Germinal center (tissue), 1 donor: ENCODE measurements at regions not wholly inside any gene's neighbourhood (a gene's known extent, or its start where the extent isn't known, plus 50 kb on each side); places are given as distances from the start of the nearest gene placed in this dataset.

Source experiments
- DNase-seq: peaks from one replicate; pipeline ENCODE4 v3.0.0; 2012; ENCODE audit warnings: mixed read lengths, low spot score

DNA sequence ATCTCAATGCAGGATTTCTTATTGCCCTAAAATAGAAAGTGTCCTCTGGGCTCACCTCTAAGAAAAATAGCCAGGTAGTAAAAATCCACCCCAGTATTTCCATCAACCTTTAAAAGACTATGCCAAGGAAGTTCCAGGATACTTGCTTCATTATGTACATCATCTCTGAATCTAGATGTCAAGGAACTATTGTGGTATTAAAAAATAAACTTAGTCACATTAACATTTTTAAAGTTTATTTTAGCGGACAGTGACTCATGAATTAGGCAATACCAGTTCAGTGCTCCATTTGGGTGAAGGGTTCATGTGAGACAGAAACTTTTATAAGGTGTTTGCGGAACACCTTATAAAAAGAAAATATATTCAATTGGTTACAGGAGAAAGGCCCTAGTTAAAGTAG lies 209.2 kb downstream of the ADAM29 start:
- DNase-seq: no peak

DNA sequence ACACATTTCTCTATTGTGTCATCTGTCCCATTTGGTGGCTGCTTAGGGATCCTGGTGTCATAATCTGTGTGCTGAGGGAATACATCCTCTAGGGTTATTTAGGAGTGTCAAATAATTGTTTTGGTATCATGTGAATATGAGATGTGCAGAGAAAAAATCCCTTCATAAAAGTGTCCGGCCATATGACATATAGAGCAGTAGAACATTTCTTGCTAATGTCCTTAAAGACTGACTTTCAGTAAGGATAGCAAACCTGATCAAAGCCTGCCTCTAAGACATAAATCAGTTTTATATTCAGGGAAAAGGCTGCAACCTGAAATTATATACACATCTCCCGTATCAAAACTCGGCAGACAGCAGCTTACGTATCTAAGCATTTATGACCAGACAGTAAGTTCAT lies 211.6 kb downstream of the ADAM29 start:
- DNase-seq: no peak

DNA sequence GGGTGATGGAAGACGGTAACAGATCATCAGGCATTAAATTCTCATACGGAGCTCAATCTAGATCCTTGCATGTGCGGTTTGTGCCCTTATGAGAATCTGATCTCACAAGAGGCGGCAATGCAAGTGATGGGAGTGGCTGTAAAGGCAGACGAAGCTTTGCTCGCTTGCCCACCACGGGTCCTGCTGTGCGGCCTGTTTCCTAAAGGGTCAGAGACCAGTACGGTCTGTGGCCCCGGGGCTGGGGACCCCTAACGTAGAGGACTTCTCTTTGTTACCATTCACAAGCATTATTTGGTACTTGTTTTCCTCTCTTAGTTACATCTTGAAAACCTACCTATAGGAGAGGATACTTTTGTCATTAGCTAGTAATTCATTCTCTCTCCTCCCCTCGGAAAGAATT lies 221.0 kb downstream of the ADAM29 start:
- no peak for DNase-seq

DNA sequence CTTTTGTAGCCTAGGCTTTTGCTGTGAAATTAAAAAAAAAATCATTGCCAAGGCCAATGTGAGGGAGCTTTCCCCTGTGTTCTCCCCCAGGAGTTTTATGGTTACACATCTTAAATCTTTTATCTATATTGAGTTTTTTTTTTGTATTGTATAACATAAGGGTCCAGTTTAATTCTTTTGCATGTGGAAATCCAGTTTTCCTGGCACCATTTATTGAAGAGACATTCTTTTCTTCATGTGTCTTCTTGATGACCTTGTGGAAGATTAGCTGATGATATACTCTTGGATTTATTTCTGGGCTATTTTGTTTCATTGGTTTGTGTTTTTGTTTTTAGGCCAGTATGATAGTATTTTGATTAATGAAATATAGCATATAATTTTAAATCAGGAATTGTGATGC lies 225.0 kb downstream of the ADAM29 start:
- no peak for DNase-seq

DNA sequence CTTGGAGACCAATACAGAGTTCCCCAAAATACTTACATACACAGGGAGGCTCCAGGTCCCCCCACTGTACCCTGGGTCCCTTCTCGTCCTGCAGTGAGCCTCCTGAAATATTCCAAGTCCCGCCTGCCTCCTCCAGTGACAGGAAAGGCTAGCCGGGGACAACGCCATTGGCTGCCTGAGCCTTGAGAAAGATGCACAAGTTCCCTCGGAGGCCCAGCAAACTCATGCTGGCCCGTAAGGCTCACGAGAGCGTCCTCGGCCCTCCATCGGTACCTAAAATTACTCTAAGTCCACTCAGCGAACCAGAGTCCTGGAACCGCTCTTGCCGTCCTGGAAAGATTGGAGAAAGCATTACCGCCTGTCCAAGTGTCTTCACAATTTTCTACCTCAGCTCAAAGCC lies 228.6 kb downstream of the ADAM29 start:
- DNase-seq: no peak

DNA sequence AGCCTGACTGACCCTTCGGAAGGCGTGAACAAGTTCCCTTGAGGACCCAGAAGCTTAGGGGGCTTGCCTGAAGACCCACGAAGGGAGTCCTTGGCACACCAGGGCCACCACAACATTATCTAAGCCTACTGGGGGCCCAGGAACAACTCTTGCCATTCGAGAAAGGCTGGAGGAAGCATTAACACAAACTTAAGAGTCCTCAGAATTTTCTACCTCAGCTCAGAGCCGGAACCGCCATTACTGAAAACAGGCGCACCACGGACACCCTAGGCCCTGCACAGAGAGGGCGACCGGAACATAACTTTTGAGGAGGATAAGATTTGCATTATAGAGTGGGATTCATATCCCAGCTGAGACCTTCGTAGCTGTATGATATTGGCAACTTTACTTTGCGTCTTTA lies 229.1 kb downstream of the ADAM29 start:
- no peak for DNase-seq

DNA sequence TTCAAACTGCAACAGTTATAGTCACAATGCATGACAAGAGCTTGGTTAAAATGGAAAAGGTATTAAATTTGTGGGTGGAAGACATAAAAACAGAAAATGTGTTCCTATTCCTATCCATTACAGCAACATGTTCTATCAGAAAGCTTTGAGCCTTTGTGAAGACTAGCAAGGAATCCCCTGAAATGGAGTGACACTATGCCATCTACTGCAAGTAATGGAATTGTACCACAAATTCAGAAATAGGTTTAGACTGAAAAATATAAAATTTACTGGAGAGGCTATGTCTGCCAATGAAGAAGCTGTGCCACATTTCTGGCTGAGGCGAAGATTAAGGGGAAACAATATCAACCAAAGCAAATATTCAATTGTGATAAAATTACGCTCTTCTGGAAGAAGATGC lies 247.9 kb downstream of the ADAM29 start:
- DNase-seq: no peak

DNA sequence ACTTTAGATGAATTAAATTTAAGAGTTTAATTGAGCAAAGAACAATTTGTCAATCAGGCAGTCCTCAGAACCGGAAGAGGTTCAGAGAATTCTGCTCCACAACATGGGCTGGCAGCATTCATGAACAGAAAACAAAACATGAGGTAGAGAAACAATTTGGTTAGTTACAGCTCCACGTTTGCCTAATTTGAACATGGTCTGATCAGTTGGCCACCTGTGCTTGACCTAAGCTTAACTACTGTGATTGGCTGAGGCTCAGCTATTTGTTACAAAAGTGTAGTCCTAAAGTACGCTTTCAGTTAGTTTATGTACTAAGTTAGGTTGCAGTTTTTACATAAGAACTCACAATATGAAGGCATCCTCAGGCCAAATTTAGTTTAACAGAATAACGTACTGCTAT lies 258.6 kb downstream of the ADAM29 start:
- DNase-seq: no peak

DNA sequence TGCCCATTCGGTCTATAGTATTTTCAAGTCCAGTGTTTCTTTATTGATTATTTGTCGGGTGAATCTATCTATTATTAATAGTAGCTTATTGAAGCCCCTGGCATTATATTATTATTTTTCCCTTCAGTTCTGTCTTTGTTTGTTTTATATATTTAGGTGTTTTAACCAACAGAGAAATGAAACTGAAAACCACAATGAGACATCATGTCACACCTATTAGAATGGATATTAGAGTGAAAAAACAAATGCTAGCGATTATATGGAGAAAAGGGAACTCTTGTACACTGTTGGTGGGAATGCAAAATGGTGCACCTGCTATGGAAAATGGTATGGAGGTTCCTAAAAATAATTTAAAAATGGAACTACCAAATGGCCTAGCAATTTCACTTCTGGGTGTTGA lies 272.5 kb downstream of the ADAM29 start:
- DNase-seq: no peak

DNA sequence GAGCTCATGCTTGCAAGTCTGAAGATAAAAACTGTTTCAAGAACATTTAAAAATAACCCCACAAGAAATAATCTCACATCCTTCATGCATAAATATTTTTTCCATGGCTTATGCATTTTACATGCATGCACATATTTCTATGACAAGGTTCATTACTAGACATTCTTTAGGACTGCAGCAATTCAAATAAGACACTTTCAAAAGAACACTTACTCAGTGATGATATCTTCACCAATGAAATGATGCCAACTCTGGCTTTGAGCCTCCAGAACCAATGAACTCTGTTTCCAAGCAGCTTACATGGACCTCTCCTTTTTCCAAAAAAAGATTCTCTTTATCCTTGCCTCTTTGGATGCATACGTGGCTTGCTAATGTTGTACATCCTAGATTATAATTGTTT lies 279.9 kb downstream of the ADAM29 start:
- DNase-seq: no peak

DNA sequence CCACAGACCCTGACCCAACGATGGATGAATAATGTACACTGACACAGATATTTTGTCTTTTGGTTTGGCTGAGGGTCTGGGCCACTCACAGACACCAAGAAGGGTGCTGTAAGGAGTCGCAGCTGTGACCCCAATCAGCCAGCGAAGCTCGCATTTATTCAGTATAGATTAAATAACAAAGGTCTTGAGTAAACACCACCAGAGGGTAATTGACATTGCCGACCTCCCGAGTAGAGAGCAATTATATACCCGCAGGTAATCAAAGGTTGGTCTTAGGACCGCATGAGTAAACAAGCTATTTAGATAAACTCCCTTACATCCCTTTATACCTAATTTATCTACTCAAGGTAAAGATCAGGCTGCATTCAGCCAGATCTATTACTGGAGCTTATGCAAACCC lies 297.1 kb downstream of the ADAM29 start:
- DNase-seq: no peak

DNA sequence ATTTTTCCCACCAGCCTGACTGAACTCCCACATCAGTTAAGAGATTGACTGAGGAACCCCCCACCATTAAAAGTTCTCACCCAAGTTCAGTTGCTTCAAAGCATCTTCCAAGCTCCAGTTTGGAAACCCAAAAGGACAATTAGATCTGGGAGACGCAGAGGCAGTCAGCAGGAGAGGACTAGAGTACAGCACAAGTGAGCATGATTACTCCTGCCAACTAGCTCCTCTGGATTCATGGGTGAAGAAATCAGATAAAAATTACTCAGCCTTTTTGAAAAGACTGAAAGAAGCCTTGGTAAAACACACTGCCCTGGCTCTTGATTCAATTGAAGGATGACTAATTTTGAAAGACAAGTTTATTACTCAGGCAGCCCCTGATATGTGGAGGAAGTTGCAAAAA lies 297.5 kb downstream of the ADAM29 start:
- DNase-seq: no peak

DNA sequence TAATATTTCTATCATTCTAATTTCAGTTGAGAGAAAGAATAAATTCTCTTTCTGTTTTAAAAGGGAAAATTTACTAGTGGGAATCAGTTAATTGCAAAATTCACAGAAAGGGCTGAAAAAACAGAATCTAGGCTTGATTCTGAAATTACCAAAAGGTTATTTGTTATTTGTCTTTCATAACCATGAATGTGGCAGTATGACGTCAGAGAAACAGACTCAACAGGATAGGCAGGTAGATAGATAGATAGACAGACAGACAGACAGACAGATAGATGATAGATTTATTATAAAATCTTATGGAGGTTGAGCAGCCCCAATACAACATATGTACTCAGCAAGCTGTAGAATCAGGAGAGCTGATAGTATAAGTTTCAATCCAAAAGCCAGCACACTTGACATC lies 311.0 kb downstream of the ADAM29 start:
- no peak for DNase-seq

DNA sequence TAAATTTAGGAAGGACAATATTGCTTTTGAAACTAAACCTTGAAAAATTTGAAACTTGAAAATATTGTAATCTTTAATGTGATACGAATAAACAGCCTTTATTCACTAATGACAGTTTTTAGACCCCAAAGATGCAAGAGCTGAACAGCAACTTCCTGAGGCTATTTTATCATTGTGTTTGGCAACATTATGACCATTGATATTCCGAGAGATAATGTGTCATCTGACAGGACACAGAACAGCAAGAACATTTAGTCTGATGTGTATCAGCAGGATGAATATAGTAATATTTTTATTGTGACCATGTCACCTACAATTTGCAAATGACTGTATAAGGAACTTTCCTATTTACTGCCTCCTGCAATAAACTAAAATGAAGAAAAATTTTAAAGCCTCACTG lies 316.0 kb downstream of the ADAM29 start:
- DNase-seq: no peak

DNA sequence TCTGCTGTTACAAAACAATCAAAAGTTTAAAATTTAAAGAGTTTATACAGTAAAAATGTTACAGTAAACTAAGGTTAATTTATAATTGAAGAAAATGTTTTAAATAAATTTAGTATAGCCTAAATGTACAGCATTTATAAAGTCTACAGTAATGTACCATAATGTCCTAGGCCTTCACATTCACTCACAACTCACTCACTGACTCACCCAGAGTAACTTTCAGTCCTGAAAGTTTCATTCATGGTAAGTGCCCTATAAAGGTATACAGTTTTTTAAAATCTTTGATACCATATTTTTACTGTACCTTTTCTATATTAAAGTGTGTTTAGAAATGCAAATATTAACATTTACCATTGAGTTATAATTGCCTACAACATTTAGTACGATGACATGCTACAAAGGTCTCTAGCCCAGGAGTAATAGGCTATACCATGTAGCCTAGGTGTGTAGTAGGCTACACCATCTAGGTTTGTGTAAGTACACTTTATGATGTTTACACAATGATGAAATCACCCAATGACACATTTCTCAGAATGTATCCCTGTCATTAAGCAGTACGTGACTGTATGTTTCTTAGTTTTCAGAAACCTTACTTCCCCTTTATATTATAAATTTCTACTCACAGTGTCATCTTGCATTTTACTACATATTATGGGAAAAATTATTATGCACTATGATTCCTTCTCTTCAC lies 320.8 kb downstream of the ADAM29 start:
- no peak for DNase-seq

DNA sequence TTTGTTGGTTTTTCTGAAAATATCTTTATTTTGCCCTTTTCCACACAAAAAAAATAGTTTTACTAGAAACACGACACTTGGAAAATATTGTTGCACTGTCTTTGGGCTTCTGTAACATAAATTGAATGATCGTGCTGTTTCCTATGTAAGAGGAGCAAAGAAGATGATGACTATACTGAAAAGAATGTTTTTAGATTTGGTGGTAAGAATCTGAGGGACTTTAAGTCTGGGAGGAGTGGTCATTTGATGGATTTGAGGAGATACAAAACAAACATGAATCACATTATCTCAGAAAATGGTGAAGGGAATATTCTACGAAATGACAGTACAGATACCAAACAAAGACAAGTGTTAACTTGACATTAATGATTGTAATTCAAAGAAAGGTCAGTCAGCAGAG lies 328.8 kb downstream of the ADAM29 start:
- no peak for DNase-seq

DNA sequence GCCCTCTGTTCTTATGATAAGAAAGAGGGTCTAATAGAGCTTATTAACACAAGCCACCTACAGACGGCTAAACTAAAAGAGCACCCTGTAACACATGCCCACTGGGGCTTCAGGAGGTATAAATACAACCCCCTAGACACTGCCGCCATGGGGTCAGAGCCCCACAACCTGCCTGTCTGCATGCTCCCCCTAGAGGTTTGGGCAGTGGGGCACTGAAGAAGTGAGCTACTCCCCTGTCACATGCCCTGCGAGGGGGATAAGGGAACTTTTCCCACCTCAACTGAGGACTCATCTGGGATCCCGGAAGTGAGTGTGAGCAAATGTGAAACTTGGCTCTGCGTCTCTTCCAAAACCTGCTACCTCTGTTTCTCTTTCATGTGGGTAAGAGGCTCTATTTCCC lies 334.5 kb downstream of the ADAM29 start:
- no peak for DNase-seq

DNA sequence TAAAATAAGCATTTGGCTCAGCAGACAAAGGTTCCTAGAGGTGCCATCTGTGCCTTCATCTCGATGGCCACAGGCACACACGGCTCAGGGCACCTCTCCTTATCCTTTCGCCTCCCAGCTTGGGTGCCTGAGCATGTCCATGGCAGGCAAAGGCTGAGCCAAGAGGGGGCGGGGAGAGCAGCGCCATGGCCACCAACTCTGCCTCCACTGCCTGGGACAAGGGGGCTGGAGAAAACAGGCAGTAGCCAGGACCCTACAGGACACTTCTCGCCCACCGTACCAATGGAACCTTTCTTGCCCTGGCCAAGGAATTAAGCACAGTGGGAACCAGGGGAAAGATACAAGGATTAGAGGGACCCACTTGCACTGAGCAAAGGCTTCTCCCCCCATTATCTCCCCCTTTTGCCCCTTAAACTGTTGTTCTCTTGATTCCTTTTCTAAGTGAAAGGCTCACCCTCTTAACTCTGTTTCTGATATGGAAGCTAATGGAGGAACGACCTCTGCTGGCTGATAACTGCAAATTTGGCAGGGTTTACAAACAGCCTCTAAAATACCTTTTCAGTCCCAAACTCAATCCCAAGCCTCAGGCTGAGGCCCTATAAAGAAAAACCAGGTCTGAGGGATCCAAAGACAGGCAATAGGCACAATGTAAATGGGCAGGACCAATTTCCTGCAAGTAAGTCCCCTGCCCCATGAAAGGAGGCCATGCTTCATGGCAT lies 335.2 kb downstream of the ADAM29 start:
- DNase-seq: no peak

DNA sequence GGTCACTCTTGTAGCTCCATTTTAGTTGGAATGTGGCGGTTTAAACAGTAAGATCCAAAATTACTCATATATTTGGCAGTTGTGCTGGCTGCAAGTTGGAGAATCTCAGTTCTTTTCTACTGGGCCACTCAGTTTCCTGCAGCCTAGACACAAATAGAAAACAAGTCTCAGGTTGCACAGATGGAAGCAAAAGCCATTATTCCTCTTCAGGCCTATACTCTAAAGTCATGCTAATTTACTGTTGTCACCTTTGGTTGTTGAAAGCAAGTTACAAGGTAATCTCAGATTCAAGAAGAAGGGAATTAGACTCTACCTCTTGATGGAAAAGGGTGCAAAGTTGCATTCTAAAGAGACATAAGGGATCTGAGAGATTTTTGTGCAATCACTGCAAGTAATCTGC lies 345.4 kb downstream of the ADAM29 start:
- no peak for DNase-seq

DNA sequence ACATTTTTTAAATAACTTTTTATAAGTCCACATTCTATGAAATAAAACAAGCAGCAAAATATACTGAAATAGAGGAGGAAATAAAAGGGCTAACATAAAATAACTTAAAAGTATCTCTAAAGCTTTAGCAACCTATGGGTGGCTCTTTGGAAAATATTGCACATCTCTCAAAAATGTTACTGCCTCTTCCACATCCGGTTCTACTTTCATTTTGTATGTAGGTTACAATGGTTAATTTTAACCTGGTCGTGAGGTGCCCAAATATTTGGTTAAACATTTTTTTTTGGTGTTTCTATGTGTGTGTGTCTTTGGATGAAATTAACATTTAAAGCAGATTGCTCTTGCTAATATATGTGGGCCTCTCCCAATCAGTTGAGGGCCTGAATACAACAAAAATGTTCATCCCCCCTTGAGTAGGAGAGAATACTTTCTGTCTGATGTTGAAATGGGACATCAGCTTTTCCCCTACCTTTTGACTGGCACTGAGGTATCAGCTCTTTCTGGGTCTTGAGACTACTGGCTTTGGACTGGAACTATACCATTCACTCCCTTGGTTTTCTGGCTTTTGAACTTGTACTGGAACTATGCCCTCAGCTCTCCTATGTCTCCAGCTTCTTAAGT lies 353.0 kb downstream of the ADAM29 start:
- DNase-seq: no peak

DNA sequence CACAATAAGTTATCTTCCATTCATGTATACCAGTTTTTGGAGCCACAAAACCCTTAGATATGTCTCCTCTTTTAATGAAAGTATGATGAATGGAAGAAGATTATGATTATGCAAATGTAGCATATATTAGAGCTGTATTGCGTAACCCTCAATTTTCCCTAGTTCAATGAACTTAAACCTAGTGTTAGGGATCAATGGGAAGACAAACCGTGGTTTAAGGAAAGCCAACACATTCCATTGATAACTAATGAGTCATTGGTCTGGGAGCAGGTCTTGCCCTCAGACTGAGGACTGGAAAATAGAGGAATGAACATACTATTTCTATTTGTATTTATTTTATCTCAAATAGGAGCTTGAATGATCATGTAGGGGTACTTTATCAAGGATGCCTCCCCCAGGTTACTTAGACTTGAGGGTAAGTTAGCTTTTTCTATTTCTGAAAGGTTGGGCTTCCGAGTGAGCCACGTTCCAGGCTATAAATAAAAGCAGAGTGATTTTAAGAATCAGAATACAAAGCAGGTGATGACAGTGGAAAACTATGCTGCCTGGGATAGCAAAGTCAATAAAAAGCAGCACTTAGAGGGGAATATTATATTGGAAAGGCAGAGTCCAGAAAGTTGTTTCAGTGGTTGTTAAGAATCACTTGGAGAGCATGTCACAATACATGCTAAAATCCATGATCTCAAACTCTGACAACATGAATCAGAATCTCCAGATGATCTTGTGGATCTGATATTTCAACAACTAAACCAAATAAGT lies 356.0 kb downstream of the ADAM29 start:
- no peak for DNase-seq

DNA sequence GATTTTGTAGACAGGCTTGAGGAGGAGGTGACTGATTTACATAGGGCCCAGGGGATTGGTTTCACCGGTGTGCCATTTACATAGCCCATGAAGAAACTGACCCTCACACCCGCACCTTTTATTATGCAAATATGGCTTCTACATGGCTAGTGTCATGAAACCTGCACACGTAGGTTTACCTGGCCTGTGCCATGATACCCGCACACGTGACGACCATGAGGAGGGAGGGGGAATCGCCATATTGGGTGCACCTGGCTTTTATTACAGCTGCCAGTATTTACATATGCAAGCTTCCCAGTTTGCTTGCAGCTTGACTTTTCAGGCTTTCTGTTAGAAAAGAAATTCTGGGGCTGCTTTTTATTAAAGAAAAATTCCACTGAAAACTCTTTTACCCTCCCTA lies 359.7 kb downstream of the ADAM29 start:
- no peak for DNase-seq

DNA sequence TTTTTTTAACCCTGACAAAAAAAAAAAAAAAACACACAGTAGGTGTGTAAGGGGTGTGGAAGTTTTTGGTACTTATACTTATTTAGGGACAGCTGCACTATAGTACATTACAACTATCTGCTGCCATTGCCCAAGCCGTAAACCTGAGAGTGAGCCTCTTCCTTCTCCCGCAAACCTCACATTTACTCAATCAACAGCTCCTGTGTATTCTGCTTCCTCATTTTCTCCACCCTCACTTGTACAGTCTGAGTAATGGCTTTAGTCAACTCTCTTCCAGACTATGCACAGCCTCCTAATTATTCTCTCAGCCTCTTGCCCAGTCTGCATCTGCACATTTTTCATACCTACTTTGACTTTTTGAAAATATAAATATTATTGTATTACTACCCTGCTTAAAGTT lies 362.0 kb downstream of the ADAM29 start:
- DNase-seq: no peak
